Heart right ventricle (tissue), 16 donors: ENCODE measurements at regions not wholly inside any gene's neighbourhood (a gene's known extent, or its start where the extent isn't known, plus 50 kb on each side); places are given as distances from the start of the nearest gene placed in this dataset.

ENCODE experiments used
- ATAC-seq, 8 donors: fragments of 200-7000 bp; cut with Tn5 transposase; one replicate each; pipeline ENCODE4 v1.9.1; 2020; ENCODE audit warnings: mild to moderate bottlenecking in 8 of 8, moderate library complexity in 8 of 8, moderate number of reproducible peaks in 1 of 8
- DNase-seq, 2 donors: peaks; one replicate each; pipeline ENCODE4 v3.0.0-alpha.2; 2020
- H3K27ac ChIP-seq, 10 donors: fragments of 200-600 bp; sonication (generic) in 2 of 10; one replicate each; pipeline versions ENCODE4 v1.5.0 to v1.8.0; 2020 to 2022; ENCODE audit warnings: mild to moderate bottlenecking in 3 of 10
- H3K27me3 ChIP-seq, 7 donors: fragments of 200-600 bp; one replicate each; pipeline ENCODE4 v1.8.0; 2021 to 2022; ENCODE audit warnings: mild to moderate bottlenecking in 2 of 7
- H3K36me3 ChIP-seq, 9 donors: fragments of 200-600 bp; sonication (generic) in 1 of 9; one replicate each; pipeline versions ENCODE4 v1.5.0 to v1.8.0; 2020 to 2022; ENCODE audit warnings: mild to moderate bottlenecking in 2 of 9
- H3K4me1 ChIP-seq, 9 donors: fragments of 200-600 bp; sonication (generic) in 1 of 9; one replicate each; pipeline versions ENCODE4 v1.5.0 to v1.8.0; 2020 to 2022; ENCODE audit warnings: mild to moderate bottlenecking in 4 of 9
- H3K4me3 ChIP-seq, 10 donors: fragments of 200-600 bp; sonication (generic) in 2 of 10; one replicate each; pipeline versions ENCODE4 v1.5.0 to v1.8.0; 2020 to 2022; ENCODE audit warnings: mild to moderate bottlenecking in 7 of 10, moderate library complexity in 2 of 10
- H3K9me3 ChIP-seq, 11 donors: fragments of 200-600 bp in 10 of 11; sonication (generic) in 2 of 11; one replicate each; pipeline versions ENCODE4 v1.5.0 to v1.8.0; 2013 to 2022; ENCODE audit warnings: mild to moderate bottlenecking in 2 of 11, control low read depth in 1 of 11, moderate library complexity in 1 of 11
- WGBS, 2 donors: extraction: QIAGEN DNeasy Blood & Tissue Kit; methylation state at CpG; one replicate each; pipeline ENCODE4 v1.1.7; 2013; ENCODE audit warnings: inconsistent platforms in 1 of 2; 5-methylcytosine and 5-hydroxymethylcytosine counted together
- intact Hi-C, 10 donors: fragments of 100-400 bp; cut with DNase I; formaldehyde crosslinking; loops; one replicate each; pipeline versions ENCODE4 v1.11.1 to v1.14.2; 2022
- TF ChIP-seq, protein P1 (sequence below), 9 donors: fragments of 200-600 bp; sonication (generic) in 2 of 9; IDR thresholded peaks; one replicate each; pipeline versions ENCODE4 v1.5.0 to v1.8.0; 2021 to 2022; ENCODE audit warnings: antibody characterized with exemption in 9 of 9, mild to moderate bottlenecking in 5 of 9, moderate library complexity in 1 of 9
- donor health status: Arrhythmogenic right ventricular cardiomyopathy.
- donor health status: ischemic (EF 13 %, LVEDD 7.1; RV severe dilation, severe dysfunction).
- donor health status: healthy with polysubstance abuse.
- donor health status: DM: no; HTN: yes; CAD: no.
- donor health status: DM: no; HTN: no; CAD: no.
- donor health status: ischemic (EF 25% LVEDD 6.9; RV normal size, moderate dysfunction).
- donor health status: ischemic (EF 25% LVEDD 5.7; RV mildly dilated, moderate dysfunction).
- donor health status: healthy.
- donor health status: DM: yes; HTN: yes; CAD: no.
- donor health status: Ischemic cardiomyopathy.
- donor health status: ischemic (EF 35%, LVEDD 5.7; RV mildly dilated, moderate dysfunction).
- donor health status: nonischemic (EF 11% LVEDD 7.7; RV severe dilation, severe dysfunction).
- donor health status: DM: yes; HTN: yes; CAD: no.
- donor health status: PGD.
- donor health status: ischemic (EF 29% LVEDD 5.4; RV normal size, mild dysfunction).
- donor health status: nonischemic (EF 23%, LVEDD 6.1; RV moderate dilation, normal function).

DNA sequence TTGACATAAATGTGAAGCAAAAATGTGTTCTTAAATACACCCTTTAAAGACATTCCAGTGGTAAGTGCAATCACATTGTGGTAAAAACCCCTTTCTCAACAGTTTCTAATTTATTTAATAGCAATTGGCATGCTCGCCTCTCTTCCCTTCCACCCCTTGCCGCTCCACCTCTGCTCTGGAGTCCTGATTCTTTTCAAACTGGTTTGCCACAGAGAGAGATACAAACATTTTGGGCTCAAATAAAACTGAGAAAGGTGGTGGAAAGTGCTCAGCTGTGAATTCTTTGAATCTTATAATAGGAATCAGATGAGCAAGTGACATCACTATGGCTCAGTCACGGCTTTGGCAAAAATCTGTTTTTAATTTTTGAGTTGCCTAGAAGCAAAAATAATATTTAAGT is 993.9 kb downstream of the GALC start:
- DNase-seq (no peak), ATAC-seq (no peak)
- Histone ChIP-seq H3K4me1 (peaks cover 0 to 11% (median 0%) of the 10 kb centered on the region in 9 donors), H3K27me3 (no peaks in the 10 kb centered on the region), H3K4me3 (no peak overlapping the region), H3K9me3 (peaks cover 0 to 5% (median 0%) of the 10 kb centered on the region in 11 donors), H3K36me3 (no peaks in the 10 kb centered on the region), H3K27ac (no peak overlapping the region)
- intact Hi-C loops: no loop called here
- TF ChIP-seq, protein P1, sequence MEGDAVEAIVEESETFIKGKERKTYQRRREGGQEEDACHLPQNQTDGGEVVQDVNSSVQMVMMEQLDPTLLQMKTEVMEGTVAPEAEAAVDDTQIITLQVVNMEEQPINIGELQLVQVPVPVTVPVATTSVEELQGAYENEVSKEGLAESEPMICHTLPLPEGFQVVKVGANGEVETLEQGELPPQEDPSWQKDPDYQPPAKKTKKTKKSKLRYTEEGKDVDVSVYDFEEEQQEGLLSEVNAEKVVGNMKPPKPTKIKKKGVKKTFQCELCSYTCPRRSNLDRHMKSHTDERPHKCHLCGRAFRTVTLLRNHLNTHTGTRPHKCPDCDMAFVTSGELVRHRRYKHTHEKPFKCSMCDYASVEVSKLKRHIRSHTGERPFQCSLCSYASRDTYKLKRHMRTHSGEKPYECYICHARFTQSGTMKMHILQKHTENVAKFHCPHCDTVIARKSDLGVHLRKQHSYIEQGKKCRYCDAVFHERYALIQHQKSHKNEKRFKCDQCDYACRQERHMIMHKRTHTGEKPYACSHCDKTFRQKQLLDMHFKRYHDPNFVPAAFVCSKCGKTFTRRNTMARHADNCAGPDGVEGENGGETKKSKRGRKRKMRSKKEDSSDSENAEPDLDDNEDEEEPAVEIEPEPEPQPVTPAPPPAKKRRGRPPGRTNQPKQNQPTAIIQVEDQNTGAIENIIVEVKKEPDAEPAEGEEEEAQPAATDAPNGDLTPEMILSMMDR (IDR thresholded peaks at IDR 0.05): no peak
- 80 to 94% methylated on average over 3 of the region's 3 CpGs for WGBS, 2 donors

- H3K4me1 ChIP-seq: no peaks in the 10 kb centered on the region
- no peaks in the 10 kb centered on the region for H3K36me3 ChIP-seq
- intact Hi-C loops: no loop called here
- ATAC-seq: no peak
- no peaks in the 10 kb centered on the region for H3K27me3 ChIP-seq
- no peak for DNase-seq
- peaks cover 0 to 7% (median 0%) of the 10 kb centered on the region in 11 donors for H3K9me3 ChIP-seq
- 66 to 74% methylated on average over 2 of the region's 2 CpGs for WGBS, 2 donors
- TF ChIP-seq, protein P1 (IDR thresholded peaks at IDR 0.05): no peak
- no peak overlapping the region for H3K4me3 ChIP-seq
- no peak overlapping the region for H3K27ac ChIP-seq
These were observed 995.7 kb downstream of the GALC start for GRCh38 chr14:86997271-86997670.

- ATAC-seq (no peak), DNase-seq (no peak)
- Histone ChIP-seq H3K36me3 (no peaks in the 10 kb centered on the region), H3K4me3 (no peak overlapping the region), H3K27me3 (no peaks in the 10 kb centered on the region), H3K4me1 (no peaks in the 10 kb centered on the region), H3K27ac (no peak overlapping the region), H3K9me3 (peaks cover 0 to 14% (median 0%) of the 10 kb centered on the region in 11 donors)
- intact Hi-C loops: no loop called here
- TF ChIP-seq, protein P1 (IDR thresholded peaks at IDR 0.05): no peak
- WGBS, 2 donors: 77 to 78% methylated on average over 2 of the region's 2 CpGs
These were observed 1002.6 kb downstream of the GALC start for GRCh38 chr14:86990396-86990795.

- DNase-seq (no peak), ATAC-seq (no peak)
- H3K4me3 ChIP-seq: no peak overlapping the region
- intact Hi-C loops: no loop called here
- H3K36me3 ChIP-seq: no peaks in the 10 kb centered on the region
- no peaks in the 10 kb centered on the region for H3K27me3 ChIP-seq
- no peaks in the 10 kb centered on the region for H3K4me1 ChIP-seq
- H3K27ac ChIP-seq: no peak overlapping the region
- peaks cover 0 to 14% (median 0%) of the 10 kb centered on the region in 11 donors for H3K9me3 ChIP-seq
- TF ChIP-seq, protein P1 (IDR thresholded peaks at IDR 0.05): no peak
- 81 to 87% methylated on average over 1 of the region's 1 CpG for WGBS, 2 donors
These were observed 1003.7 kb downstream of the GALC start for GRCh38 chr14:86989285-86989684.
